HFFc6 (cell line): ENCODE measurements at regions not wholly inside any gene's neighbourhood (a gene's known extent, or its start where the extent isn't known, plus 50 kb on each side); places are given as distances from the start of the nearest gene placed in this dataset.

Experiments used
- DNase-seq: peaks from one replicate; pipeline ENCODE4 v3.0.0-alpha.2; 2018
- H3K27ac Mint-ChIP-seq: 2 replicates; pipeline ENCODE4 v1.8.0; 2020; ENCODE audit warnings: mild to moderate bottlenecking, mixed read lengths
- H3K27me3 Mint-ChIP-seq: 2 replicates; pipeline ENCODE4 v1.8.0; 2021; ENCODE audit warnings: mild to moderate bottlenecking, moderate library complexity, mixed read lengths; ENCODE audit not compliant: insufficient read depth
- H3K36me3 Mint-ChIP-seq: 2 replicates; pipeline ENCODE4 v1.8.0; 2021; ENCODE audit warnings: low read depth, mixed read lengths
- H3K4me1 Mint-ChIP-seq: 2 replicates; pipeline ENCODE4 v1.8.0; 2020; ENCODE audit warnings: low read depth, mixed read lengths
- H3K4me3 Mint-ChIP-seq: 2 replicates; pipeline ENCODE4 v1.8.0; 2020; ENCODE audit warnings: mild to moderate bottlenecking, moderate library complexity, mixed read lengths
- H3K9me3 Mint-ChIP-seq: 2 replicates; pipeline ENCODE4 v1.8.0; 2020; ENCODE audit warnings: mild to moderate bottlenecking, mixed read lengths
- TF ChIP-seq, protein P1 (sequence below): fragments of 200-600 bp; sonication (generic); IDR thresholded peaks from 2 replicates; pipeline ENCODE4 v1.5.0; 2021; ENCODE audit warnings: antibody characterized with exemption, mild to moderate bottlenecking

DNA sequence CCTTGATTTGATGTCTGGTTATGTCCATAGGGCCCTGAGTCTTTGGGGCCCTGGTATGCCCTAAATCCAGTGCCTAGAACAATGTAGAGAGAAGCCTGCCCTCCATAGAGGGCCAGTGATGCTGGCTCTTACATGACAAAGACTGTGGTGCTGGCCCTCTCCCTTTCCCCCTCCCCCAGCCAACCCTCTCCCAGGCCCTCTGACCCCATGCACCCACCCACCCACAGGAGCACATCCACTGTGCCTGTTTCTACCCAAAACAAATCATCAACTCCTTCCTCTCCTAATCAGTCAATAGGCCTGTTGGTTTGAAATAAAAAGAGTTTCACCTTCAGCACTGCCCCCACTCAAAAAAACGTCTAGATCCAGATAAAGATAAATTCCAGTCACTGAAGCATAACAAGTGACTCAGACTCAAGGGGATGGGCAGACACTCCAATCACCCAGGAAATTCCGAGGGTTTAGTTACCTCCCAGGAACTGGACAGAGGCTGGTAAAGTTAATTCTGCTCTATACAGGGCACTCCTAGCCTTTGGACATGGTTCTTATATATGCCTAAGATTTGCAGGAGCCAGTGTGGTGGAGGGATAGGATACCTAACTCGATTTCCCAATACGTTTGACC, 144.8 kb upstream of the VANGL1 start:
- H3K27me3 Mint-ChIP-seq = peaks cover 1% of the 10 kb centered on the region; the same call in 1 of the 2 replicates
- no peaks in the 10 kb centered on the region for H3K9me3 Mint-ChIP-seq
- H3K4me3 Mint-ChIP-seq = peak overlapping the region; percentile 35
- H3K4me1 Mint-ChIP-seq = peaks cover 97% of the 10 kb centered on the region
- peak; percentile 86 for DNase-seq
- TF ChIP-seq, protein P1, sequence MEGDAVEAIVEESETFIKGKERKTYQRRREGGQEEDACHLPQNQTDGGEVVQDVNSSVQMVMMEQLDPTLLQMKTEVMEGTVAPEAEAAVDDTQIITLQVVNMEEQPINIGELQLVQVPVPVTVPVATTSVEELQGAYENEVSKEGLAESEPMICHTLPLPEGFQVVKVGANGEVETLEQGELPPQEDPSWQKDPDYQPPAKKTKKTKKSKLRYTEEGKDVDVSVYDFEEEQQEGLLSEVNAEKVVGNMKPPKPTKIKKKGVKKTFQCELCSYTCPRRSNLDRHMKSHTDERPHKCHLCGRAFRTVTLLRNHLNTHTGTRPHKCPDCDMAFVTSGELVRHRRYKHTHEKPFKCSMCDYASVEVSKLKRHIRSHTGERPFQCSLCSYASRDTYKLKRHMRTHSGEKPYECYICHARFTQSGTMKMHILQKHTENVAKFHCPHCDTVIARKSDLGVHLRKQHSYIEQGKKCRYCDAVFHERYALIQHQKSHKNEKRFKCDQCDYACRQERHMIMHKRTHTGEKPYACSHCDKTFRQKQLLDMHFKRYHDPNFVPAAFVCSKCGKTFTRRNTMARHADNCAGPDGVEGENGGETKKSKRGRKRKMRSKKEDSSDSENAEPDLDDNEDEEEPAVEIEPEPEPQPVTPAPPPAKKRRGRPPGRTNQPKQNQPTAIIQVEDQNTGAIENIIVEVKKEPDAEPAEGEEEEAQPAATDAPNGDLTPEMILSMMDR = no peak
- no peaks in the 10 kb centered on the region for H3K36me3 Mint-ChIP-seq
- peak overlapping the region; percentile 97 for H3K27ac Mint-ChIP-seq

DNA sequence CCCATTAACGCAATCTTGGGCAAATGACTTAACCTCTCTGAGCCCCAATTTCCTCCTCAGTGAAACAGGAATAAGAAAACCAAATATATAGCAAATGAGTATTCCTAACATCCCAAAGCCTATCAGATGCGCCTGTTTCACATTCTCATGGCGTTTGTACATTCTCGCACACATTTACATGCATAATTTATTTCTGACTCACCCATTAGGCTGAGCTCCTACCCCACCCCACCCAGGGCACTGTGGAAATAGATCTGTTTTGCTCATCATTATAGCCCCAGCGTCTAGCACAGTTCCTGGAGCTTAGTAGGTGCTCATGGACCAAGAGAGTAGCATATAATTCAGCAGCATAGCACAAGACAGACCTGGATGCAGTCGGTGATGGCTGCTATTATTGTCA, 146.1 kb upstream of the VANGL1 start:
- H3K9me3 Mint-ChIP-seq = no peaks in the 10 kb centered on the region
- H3K4me3 Mint-ChIP-seq = peak overlapping the region; percentile 35
- no peaks in the 10 kb centered on the region for H3K36me3 Mint-ChIP-seq
- H3K27me3 Mint-ChIP-seq = peaks cover 1% of the 10 kb centered on the region; the same call in 1 of the 2 replicates
- peak; percentile 82 for DNase-seq
- TF ChIP-seq, protein P1 = no peak
- peak overlapping the region; percentile 97 for H3K27ac Mint-ChIP-seq
- peaks cover 88% of the 10 kb centered on the region for H3K4me1 Mint-ChIP-seq

DNA sequence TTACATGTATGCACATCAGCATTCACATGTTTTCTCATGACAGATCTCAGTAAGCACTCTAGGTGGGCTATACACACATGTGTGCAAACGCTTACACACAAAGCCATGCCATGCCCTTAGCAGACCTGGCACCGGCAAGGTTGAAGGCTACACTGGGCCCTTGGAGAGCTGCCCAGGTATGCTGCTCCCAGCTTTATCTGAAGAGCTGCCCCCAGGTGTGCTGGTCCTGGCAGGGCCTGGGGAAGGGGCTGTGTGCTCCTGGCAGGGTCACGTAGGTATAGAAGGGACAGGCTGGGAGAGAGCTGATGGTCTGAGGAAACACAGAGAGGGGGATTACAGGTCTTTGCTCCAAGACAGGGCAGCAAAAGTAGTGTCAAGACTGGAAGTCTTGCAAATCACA, 146.7 kb upstream of the VANGL1 start:
- H3K4me3 Mint-ChIP-seq = peak overlapping the region; percentile 35; the same call in 1 of the 2 replicates
- no peak for DNase-seq
- peak overlapping the region; percentile 97 for H3K27ac Mint-ChIP-seq
- peaks cover 83% of the 10 kb centered on the region for H3K4me1 Mint-ChIP-seq
- TF ChIP-seq, protein P1 = no peak
- no peaks in the 10 kb centered on the region for H3K9me3 Mint-ChIP-seq
- 0 out of 2 replicates have a peak, but pooled peaks cover 1% of the 10 kb centered on the region for H3K36me3 Mint-ChIP-seq
- H3K27me3 Mint-ChIP-seq = peaks cover 1% of the 10 kb centered on the region; the same call in 1 of the 2 replicates

DNA sequence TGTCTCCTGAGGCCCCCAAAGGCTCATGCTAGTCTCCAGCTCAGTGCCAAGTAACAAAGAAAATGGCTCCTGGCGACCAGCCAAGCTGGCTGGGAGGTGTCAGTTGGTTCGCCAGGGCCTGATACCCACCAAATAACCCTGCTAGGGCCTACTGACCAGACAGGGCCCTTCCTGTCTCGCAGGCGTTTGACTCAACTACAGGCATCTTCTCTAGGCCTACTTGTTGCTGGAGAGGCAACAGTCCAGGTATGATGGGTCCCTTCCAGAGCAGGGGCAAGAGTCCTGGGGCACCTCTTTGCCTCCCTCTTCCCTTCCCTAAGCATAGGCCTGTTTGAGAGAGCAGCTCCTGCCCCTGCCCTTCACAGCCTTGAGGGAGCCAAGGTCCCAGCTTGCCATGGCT, 147.9 kb upstream of the VANGL1 start:
- Mint-ChIP-seq H3K4me3 (no peak overlapping the region), H3K9me3 (no peaks in the 10 kb centered on the region), H3K36me3 (0 out of 2 replicates have a peak, but pooled peaks cover 8% of the 10 kb centered on the region), H3K27ac (peak overlapping the region; percentile 97), H3K4me1 (peaks cover 72% of the 10 kb centered on the region), H3K27me3 (peaks cover 1% of the 10 kb centered on the region; the same call in 1 of the 2 replicates)
- TF ChIP-seq, protein P1 = no peak
- no peak for DNase-seq

DNA sequence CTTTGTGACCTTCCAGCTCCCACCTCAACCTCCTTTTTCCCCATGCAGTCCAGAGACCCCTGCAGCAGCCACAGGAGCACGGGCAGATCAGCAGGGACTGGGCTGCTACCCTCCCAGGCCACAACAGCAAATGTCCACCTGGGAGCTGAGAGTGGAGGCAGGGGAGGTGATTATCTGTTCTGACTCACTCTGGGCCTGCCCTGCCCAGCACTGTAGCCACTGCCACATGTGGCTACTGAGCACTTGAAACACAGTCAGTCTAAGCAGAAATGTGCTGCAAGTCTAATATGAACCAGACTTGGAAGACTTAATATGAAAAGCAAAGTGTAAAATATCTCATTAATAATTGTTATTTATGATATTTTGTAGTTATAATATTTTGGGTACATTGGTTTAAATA, 148.9 kb upstream of the VANGL1 start:
- H3K27me3 Mint-ChIP-seq = peaks cover 1% of the 10 kb centered on the region; the same call in 1 of the 2 replicates
- H3K4me1 Mint-ChIP-seq = peaks cover 63% of the 10 kb centered on the region

More for the DNA sequence above, 148.9 kb upstream of the VANGL1 start:
- Mint-ChIP-seq H3K27ac (peak overlapping the region; percentile 88), H3K9me3 (no peaks in the 10 kb centered on the region), H3K4me3 (no peak overlapping the region), H3K36me3 (0 out of 2 replicates have a peak, but pooled peaks cover 8% of the 10 kb centered on the region)
- DNase-seq = peak; percentile 40
- TF ChIP-seq, protein P1 = no peak
